ENCODE measurements at regions not wholly inside any gene's neighbourhood (a gene's known extent, or its start where the extent isn't known, plus 50 kb on each side); places are given as distances from the start of the nearest gene placed in this dataset.
"Not testable (repeated sequence)": the region's sequence is repeated elsewhere in the genome, so short reads cannot be mapped to it uniquely, and the experiment has no call there.

DNA sequence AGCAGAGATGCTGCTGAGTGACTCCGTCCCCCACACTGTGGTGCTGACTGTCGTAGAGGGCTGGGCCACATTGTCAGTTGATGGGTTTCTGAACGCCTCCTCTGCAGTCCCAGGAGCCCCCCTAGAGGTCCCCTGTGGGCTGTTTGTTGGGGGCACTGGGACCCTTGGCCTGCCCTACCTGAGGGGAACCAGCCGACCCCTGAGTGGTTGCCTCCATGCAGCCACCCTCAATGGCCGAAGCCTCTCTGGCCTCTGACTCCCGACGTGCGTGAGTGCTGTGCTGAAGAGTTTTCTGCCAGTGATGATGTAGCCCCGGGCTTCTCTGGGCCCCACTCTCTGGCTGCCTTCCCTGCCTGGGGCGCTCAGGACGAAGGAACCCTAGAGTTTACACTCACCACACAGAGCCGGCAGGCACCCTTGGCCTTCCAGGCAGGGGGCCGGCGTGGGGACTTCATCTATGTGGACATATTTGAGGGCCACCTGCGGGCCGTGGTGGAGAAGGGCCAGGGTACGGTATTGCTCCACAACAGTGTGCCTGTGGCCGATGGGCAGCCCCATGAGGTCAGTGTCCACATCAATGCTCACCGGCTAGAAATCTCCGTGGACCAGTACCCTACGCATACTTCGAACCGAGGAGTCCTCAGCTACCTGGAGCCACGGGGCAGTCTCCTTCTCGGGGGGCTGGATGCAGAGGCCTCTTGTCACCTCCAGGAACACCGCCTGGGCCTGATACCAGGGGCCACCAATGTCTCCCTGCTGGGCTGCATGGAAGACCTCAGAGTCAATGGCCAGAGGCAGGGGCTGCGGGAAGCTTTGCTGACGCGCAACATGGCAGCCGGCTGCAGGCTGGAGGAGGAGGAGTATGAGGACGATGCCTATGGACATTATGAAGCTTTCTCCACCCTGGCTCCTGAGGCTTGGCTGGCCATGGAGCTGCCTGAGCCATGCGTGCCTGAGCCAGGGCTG lies 181.1 kb downstream of the TBC1D2B start:
- not testable (repeated sequence) for DNase-seq (ENCODE audit: low read depth in 2 of 2)

DNA sequence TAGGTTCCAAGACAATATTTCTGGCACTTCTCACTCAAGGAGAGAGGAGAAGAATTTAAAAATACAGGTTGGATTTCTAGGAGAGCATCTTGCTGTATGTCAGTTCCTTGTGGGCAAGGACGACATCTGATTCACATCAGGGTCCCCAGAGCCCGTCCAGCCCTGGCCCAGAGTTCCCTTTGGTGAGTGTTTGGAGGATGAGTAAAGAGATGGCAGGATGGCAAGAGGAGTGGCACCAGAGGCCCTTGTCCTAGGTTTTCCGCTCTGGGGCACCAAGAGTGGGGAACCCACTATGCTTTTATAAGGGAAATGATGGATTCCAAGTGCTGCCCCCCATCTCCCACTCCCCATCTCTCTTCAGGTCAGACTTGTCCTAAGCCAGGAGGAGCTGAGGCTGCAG lies 181.8 kb downstream of the TBC1D2B start:
- no peak for DNase-seq (ENCODE audit: low read depth in 2 of 2)

DNA sequence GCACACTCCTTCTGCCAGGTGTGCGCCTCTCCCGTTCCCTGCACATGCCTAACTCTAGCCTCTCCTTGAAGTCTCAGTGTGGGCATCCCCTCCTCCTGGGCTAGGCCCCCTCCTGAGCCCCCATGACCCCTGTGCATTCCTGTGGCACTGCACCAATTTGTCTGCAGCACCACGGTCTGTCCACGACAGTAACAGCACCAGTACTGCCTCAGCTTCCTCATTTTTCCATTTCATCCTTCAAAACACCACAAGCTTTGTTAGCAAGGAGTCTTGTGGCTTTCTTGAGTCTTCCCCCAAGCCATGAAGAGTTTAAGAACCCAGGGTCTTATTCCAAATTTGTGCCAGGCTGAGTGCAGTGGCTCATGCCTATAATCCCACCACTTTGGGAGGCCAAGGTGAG lies 182.4 kb downstream of the TBC1D2B start:
- not testable (repeated sequence) for DNase-seq (ENCODE audit: low read depth in 2 of 2)

DNA sequence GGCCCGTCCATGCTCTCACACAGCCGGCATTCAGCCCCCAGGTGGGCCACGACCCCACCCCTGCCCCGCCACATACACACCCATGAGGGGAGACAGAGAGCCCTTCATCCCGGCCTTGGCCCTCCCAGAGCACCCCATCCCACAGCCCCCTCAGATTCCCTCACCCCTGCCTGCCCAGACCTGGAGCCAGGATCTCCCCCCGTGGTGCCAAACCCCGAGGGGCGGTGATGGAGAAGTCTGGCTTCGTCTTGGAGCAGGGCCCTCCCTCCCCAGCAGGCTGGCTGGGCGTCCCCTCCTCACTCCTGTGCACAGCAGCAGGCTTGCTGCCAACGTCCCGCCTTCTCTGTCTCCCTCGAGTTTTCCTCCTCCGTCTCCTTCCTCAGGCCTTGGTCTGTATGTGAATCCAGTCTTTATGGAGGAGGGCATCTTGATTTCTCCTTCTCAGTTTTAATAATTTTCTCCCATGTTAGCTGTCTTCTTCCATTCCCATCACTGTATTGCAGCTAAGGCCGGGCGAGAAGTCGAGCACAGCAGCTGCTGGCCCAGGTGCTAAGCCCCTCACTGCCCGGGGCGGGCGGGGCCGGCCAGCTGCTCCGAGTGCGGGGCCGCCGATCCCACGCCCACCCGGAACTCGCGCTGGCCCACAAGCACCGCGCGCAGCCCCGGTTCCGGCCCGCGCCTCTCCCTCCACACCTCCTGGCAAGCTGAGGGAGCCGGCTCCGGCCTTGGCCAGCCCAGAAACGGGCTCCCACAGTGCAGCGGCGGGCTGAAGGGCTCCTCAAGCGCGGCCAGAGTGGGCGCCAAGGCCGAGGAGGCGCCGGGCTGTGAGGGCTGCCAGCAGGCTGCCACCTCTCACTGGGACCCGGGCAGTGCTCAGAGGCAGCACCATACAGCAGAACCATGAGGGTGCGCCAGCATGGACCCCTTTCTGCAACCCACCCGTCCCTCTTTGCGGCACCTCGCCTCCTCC lies 183.6 kb downstream of the TBC1D2B start:
- not testable (repeated sequence) for DNase-seq (ENCODE audit: low read depth in 2 of 2)

DNA sequence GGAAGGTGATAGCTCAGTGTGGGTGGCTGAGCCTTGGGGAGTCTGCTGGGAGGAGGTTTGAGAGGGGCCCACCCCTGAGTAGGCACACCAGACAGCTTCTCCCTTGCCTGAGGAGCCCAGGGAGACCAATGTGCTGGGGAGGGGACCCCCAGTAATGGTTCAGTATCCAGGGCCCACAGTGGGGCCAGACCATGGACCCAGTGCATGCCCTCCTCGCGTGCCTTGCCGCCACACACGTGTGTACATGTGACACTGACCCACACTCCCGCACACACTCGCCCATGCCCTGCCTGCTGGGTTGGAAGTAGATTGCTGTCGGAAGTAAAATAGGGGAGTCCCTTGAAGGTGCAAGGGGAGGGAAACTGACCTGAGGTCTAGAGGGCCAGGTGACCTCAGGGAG lies 184.3 kb downstream of the TBC1D2B start:
- not testable (repeated sequence) for DNase-seq (ENCODE audit: low read depth in 2 of 2)

DNA sequence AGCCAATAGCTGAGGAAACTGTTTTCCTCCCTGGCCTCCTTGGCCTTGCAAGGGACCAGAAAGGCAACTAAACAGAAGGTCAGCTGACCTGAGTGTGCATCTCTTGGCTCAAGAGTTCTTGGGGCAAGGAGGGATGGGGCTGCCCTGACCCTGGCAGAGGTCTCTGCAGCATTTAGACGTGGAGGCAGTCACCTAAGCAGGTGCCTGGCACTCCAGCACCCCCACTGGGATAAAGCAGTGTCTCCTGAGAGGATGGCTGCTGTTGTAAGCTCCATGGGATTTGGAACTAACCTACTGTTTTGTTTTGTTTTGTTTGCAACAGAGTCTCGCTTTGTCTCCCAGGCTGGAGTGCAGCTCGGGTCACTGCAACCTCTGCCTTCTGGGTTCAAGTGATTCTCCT lies 185.2 kb downstream of the TBC1D2B start:
- DNase-seq (ENCODE audit: low read depth in 2 of 2): no peak

DNA sequence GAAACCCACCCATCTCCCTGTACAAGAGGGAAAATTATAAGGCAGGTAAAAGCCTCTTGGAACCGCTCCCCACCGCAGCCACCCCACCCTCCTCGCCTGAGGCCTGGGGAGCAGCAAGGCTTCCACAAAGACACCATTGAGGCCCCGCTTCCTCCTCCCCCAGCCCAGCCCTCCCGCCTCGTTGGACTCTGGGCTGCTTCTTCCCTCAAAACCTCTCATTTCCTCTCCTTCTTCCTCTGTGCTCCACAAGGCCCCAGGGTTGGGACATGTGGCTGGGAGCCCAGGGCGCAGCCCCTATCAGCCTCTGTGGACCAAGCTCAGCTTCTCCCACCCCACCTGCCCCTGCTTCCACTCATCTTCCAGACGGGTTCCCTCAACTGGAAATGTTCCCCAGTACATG lies 185.6 kb downstream of the TBC1D2B start:
- not testable (repeated sequence) for DNase-seq (ENCODE audit: low read depth in 2 of 2)

- DNase-seq (ENCODE audit: low read depth in 2 of 2): not testable (repeated sequence)
These were observed 186.4 kb downstream of the TBC1D2B start for GRCh38 chr15:77890911-77891801.

DNA sequence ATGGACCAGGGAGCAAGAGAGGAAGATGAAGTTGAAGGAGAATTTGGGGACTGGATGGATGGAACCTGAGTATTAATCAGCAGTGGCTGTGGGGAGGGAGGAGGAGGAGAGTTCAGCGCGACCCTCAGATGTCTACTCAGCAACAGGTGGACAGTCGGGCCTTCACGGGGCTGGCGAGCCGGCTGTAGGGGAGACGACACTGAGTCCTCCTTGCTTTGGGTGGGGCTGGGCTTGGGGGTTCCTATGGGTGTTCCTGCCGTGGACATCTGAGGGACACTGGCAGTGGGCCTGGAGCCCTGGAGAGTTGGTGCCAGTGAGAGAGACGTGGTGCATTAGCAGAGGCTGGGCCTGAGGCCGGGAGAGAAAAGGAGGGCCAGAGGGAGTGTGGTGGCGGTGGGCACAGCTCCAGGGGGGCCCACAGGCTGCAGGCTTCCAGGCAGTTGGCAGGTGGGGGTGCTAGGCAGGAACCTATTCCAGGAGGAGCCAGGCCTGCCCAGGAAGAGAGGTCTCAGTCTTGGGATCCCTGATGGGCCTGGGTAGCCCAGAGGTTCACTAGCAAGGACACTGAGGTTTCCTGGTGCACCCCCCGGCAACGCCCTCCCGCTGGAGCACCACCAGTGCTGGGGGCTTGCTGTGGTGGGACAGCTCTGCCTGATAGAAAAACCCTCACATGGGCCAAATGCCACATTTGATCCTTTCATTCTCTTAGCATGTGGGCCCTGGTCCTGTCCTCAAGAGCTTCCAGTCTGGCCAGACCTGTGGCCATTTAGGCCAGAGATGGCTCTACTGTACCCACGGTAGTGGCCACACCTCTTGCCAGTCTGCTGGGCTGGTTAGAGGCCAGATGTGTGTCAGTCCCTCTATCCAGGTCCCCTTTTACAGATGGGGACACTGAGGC lies 187.4 kb downstream of the TBC1D2B start:
- not testable (repeated sequence) for DNase-seq (ENCODE audit: low read depth in 2 of 2)

- no peak for DNase-seq (ENCODE audit: low read depth in 2 of 2)
These were observed 188.3 kb downstream of the TBC1D2B start for GRCh38 chr15:77889009-77889806.

DNA sequence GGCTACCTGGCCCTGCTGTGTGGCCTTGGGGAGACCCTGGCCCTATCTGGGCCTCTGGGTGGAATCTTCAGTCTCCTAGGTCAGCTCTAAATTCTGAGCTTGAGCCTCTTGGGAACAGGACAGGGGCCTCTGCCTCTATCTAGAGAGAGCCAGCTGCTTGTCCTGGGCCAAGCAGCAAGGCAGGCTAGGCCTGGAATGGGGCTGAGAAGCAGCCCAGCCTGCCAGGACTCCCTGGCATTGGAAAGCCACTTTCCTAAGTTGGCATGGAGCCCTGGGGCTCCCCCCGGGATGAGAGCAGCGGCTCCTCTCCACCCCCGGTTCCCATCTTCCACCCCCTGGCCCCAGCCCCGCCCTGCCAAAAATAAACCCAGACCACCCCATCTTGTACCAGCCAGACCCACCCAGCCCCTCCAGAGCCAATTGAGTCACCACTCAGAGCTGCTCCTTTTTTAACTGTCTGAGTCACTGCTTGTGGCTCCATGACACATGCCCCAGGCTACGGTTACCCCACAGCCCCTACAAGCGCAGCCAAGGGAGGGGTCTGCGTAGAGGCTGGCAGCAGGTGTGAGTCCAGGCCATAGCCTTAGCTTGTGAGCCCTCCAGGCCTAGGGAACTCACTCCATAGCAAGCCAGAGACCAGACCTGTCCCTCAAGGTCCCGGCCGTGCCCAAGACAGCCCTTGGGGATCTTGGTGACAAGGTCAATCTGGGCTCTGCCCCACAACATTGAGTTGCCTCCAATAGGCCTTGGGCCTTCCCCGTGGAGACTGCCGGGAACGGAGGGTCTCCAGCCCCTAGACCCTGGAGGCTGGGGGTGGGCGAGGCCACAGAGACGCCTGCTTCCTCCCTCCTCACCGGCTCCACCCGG lies 189.7 kb downstream of the TBC1D2B start:
- DNase-seq (ENCODE audit: low read depth in 2 of 2): not testable (repeated sequence)

GRCh38 chr15:77886805-77887448 lies 190.6 kb downstream of the TBC1D2B start:
- DNase-seq (ENCODE audit: low read depth in 2 of 2): no peak

DNA sequence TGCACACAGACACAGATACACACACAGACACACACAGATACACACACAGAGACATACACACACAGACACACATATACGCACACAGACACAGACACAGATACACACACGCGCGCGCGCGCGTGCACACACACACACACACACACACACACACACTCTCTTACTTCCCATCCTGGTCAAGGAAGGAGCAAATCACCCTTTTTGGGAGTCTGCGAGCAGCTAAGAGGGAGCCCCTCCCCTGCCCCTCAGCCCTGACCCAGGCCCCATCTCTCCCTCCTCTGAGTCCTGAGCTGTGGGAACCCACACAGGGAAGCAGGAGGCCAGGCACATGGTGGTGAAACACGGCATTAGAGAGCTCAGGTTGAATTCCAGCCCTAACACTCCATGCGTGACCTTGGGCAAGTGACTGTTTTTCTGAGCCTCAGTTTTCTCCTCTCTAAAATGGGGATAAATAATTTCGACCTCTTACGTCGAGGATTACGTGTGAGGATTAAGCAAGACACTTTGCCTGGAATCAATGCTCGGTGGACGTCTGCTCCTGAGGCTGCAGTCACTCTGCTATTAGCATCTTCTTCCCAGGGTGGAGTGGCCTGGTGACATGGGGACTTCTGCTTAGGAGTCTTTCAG lies 191.5 kb downstream of the TBC1D2B start:
- not testable (repeated sequence) for DNase-seq (ENCODE audit: low read depth in 2 of 2)

DNA sequence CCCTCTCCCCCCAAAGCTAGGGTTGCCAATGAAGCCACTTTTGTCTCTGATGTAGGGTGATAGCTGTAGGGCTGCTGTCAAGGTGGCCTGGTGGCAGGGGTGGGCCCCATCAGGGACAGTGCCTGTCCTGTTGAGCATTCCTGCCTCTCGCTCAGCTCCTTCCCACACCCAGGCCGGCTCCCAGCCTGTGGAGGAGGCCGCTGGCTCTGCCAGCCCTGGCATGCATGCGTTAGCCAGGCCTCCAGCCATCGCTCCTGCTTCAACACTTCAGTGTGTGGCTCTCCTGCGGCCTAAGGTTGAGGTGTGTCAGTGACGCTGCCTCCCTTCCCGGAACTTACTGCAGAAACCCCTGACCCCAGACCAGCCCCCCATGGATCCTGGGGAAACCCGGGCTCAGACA lies 194.5 kb downstream of the TBC1D2B start:
- not testable (repeated sequence) for DNase-seq (ENCODE audit: low read depth in 2 of 2)

- DNase-seq (ENCODE audit: low read depth in 2 of 2): no peak
These were observed 195.6 kb downstream of the TBC1D2B start for GRCh38 chr15:77881950-77882349.

- DNase-seq (ENCODE audit: low read depth in 2 of 2): not testable (repeated sequence)
These were observed 196.0 kb downstream of the TBC1D2B start for GRCh38 chr15:77881535-77881934.

DNA sequence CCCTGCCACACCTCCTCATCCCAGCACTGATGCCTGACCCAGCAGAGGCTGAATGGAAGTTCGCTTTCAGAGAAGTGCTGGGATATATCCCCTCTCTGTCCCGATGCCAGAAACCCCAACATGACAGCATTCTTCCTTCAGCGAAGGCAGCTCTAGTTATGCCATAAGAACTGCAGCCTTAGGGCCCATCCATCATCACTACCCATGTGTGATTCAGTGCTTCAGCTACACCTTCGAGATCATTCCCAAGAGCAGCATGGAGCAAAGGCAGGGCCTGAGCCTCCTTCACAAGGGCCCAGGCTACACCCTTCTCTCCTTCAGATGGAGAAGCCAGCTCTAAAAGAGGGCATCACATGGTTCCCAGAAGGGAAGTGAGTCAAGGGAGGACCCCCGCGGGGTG lies 198.0 kb downstream of the TBC1D2B start:
- DNase-seq (ENCODE audit: low read depth in 2 of 2): not testable (repeated sequence)

Data from stimulated activated CD4-positive, alpha-beta T cell treated with anti-CD3 and anti-CD28 coated beads, Interleukin-1b, Interleukin-23, amount 100 ng/mL, for 4 hours (primary cell).